HG03066 (cell line): ENCODE measurements at regions not wholly inside any gene's neighbourhood (a gene's known extent, or its start where the extent isn't known, plus 50 kb on each side); places are given as distances from the start of the nearest gene placed in this dataset.

ENCODE experiments used
- ATAC-seq: cut with Tn5 transposase; IDR thresholded peaks from one replicate; pipeline ENCODE4 v1.9.1; 2021; ENCODE audit warnings: low read depth; ENCODE audit not compliant: unreplicated experiment

- ATAC-seq, result no peak
Observed at GRCh38 chr5:71862507-71863060, 143.5 kb downstream of the CARTPT start.

GRCh38 chr5:71864730-71865601, 145.9 kb downstream of the CARTPT start:
- no peak for ATAC-seq

GRCh38 chr5:71865665-71866320, 146.7 kb downstream of the CARTPT start:
- ATAC-seq, result no peak

- ATAC-seq, result no peak
Observed at GRCh38 chr5:71872311-71872864, 153.3 kb downstream of the CARTPT start.

GRCh38 chr5:71873191-71873591, 154.1 kb downstream of the CARTPT start:
- ATAC-seq, result no peak

GRCh38 chr5:71874521-71874920, 155.4 kb downstream of the CARTPT start:
- no peak for ATAC-seq

GRCh38 chr5:71877511-71877910, 158.4 kb downstream of the CARTPT start:
- ATAC-seq, result no peak

GRCh38 chr5:71880536-71880935, 161.5 kb downstream of the CARTPT start:
- no peak for ATAC-seq

GRCh38 chr5:71882826-71883741, 164.0 kb downstream of the CARTPT start:
- ATAC-seq, result no peak

- no peak for ATAC-seq
Observed at GRCh38 chr5:71883742-71884103, 164.6 kb downstream of the CARTPT start.

- ATAC-seq, result no peak
Observed at GRCh38 chr5:71884926-71885325, 165.9 kb downstream of the CARTPT start.

GRCh38 chr5:71886406-71886805, 167.3 kb downstream of the CARTPT start:
- no peak for ATAC-seq

- peak; percentile 100 for ATAC-seq
Observed at GRCh38 chr5:71887680-71888079, 168.6 kb downstream of the CARTPT start.

- no peak for ATAC-seq
Observed at GRCh38 chr5:71891406-71891805, 172.3 kb downstream of the CARTPT start.

GRCh38 chr5:71891856-71892255, 172.8 kb downstream of the CARTPT start:
- ATAC-seq, result no peak

GRCh38 chr5:71892641-71893365, 173.7 kb downstream of the CARTPT start:
- ATAC-seq, result no peak

- ATAC-seq, result no peak
Observed at GRCh38 chr5:71893451-71893850, 174.4 kb downstream of the CARTPT start.

GRCh38 chr5:71894091-71894490, 175.0 kb downstream of the CARTPT start:
- ATAC-seq, result no peak

- no peak for ATAC-seq
Observed at GRCh38 chr5:71895546-71895945, 176.5 kb downstream of the CARTPT start.

GRCh38 chr5:71899865-71900342, 180.8 kb downstream of the CARTPT start:
- ATAC-seq, result no peak
